Uterus (tissue), 3 donors: ENCODE measurements at regions not wholly inside any gene's neighbourhood (a gene's known extent, or its start where the extent isn't known, plus 50 kb on each side); places are given as distances from the start of the nearest gene placed in this dataset.

ENCODE experiments used
- DNase-seq, 2 donors: peaks; one replicate each; pipeline ENCODE4 v3.0.0-alpha.2; 2019 to 2020
- H3K27ac ChIP-seq, 2 donors: fragments of 200-600 bp; sonication (generic); 1 replicate in 1 of 2; 2 replicates in 1 of 2; pipeline ENCODE4 v1.5.1; 2016 to 2018
- H3K27me3 ChIP-seq, 2 donors: fragments of 200-600 bp; sonication (generic); one replicate each; pipeline ENCODE4 v1.5.1; 2018 to 2019; ENCODE audit warnings: control low read depth in 1 of 2
- H3K36me3 ChIP-seq, 2 donors: fragments of 200-600 bp; sonication (generic); one replicate each; pipeline ENCODE4 v1.5.1; 2019; ENCODE audit warnings: control low read depth in 1 of 2
- H3K4me1 ChIP-seq, 2 donors: fragments of 200-600 bp; sonication (generic); one replicate each; pipeline ENCODE4 v1.5.1; 2018 to 2019; ENCODE audit warnings: control low read depth in 1 of 2
- H3K4me3 ChIP-seq, 2 donors: fragments of 200-600 bp; sonication (generic); 1 replicate in 1 of 2; 2 replicates in 1 of 2; pipeline ENCODE4 v1.5.1; 2018 to 2019; ENCODE audit warnings: mild to moderate bottlenecking in 1 of 2
- H3K9me3 ChIP-seq, 2 donors: fragments of 200-600 bp; sonication (generic); one replicate each; pipeline ENCODE4 v1.5.1; 2019; ENCODE audit warnings: control low read depth in 1 of 2
- POLR2A ChIP-seq, 2 donors: fragments of 450-650 bp; IDR thresholded peaks; one replicate each; pipeline ENCODE4 v1.6.1; 2016; ENCODE audit warnings: antibody characterized with exemption in 2 of 2, mild to moderate bottlenecking in 1 of 2, moderate library complexity in 1 of 2
- intact Hi-C: fragments of 100-400 bp; cut with DNase I; formaldehyde crosslinking; loops from one replicate; pipeline ENCODE4 v1.15.1; 2023; ENCODE audit warnings: low total_unique reads
- TF ChIP-seq, protein P1 (sequence below), 4 experiments: fragments of 200-600 bp in 2 of 4; fragments of 450-650 bp in 2 of 4; sonication (generic) in 2 of 4; IDR thresholded peaks; one replicate each; pipeline ENCODE4 v1.5.1; 2016 to 2019; ENCODE audit warnings: antibody characterized with exemption in 4 of 4, mild to moderate bottlenecking in 2 of 4, moderate library complexity in 1 of 4
- donor health status: DM: yes; HTN: yes; CAD: no.

DNA sequence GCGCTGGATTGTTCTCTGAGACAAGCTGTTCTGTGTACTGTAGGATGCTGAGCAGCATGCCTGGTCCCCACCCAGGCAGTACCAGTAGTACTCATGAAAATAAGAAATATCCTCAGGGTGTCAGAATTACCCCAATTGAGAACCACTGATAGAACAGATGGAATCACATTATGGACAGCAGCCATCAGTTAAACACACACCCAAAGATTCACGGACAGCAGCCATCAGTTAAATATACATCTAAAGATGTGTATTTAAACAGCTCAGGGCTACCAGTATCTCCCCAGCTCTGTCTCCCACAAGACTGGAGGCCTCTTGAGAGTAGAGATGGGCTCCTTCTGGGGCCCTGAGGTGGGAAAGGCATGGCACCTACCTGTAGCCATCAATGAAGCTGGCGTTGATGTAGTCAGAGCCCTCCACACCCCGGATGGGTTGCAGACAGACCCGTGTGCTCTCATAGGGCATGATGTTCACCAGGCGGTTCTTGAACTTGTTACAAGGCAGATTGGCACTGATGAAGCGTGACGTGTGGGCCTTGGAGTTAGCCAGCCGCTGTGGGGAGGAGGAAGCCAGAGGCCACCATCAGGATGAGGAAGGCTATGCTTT is 129.3 kb downstream of the PTPRS start:
- H3K9me3 ChIP-seq, result no peaks in the 10 kb centered on the region
- DNase-seq, result no peak
- H3K27ac ChIP-seq, result no peak overlapping the region
- no peaks in the 10 kb centered on the region for H3K36me3 ChIP-seq
- intact Hi-C loops, result no loop called here
- no peaks in the 10 kb centered on the region for H3K4me1 ChIP-seq
- TF ChIP-seq POLR2A (IDR thresholded peaks at IDR 0.05), result no peak
- TF ChIP-seq, protein P1, sequence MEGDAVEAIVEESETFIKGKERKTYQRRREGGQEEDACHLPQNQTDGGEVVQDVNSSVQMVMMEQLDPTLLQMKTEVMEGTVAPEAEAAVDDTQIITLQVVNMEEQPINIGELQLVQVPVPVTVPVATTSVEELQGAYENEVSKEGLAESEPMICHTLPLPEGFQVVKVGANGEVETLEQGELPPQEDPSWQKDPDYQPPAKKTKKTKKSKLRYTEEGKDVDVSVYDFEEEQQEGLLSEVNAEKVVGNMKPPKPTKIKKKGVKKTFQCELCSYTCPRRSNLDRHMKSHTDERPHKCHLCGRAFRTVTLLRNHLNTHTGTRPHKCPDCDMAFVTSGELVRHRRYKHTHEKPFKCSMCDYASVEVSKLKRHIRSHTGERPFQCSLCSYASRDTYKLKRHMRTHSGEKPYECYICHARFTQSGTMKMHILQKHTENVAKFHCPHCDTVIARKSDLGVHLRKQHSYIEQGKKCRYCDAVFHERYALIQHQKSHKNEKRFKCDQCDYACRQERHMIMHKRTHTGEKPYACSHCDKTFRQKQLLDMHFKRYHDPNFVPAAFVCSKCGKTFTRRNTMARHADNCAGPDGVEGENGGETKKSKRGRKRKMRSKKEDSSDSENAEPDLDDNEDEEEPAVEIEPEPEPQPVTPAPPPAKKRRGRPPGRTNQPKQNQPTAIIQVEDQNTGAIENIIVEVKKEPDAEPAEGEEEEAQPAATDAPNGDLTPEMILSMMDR (IDR thresholded peaks at IDR 0.05), result no peak
- H3K4me3 ChIP-seq, result no peak overlapping the region
- H3K27me3 ChIP-seq, result no peaks in the 10 kb centered on the region

- Histone ChIP-seq H3K9me3 (no peaks in the 10 kb centered on the region), H3K27me3 (no peaks in the 10 kb centered on the region), H3K27ac (no peak overlapping the region), H3K4me1 (no peaks in the 10 kb centered on the region), H3K36me3 (no peaks in the 10 kb centered on the region), H3K4me3 (no peak overlapping the region)
- intact Hi-C loops, result no loop called here
- no peak for DNase-seq
- TF ChIP-seq, protein P1 (IDR thresholded peaks at IDR 0.05), result no peak
- TF ChIP-seq POLR2A (IDR thresholded peaks at IDR 0.05), result no peak
Observed at GRCh38 chr19:5210556-5210955, 130.1 kb downstream of the PTPRS start.

GRCh38 chr19:5207806-5208205 is 132.8 kb downstream of the PTPRS start:
- intact Hi-C loops, result no loop called here
- no peaks in the 10 kb centered on the region for H3K36me3 ChIP-seq
- no peaks in the 10 kb centered on the region for H3K4me1 ChIP-seq

DNA sequence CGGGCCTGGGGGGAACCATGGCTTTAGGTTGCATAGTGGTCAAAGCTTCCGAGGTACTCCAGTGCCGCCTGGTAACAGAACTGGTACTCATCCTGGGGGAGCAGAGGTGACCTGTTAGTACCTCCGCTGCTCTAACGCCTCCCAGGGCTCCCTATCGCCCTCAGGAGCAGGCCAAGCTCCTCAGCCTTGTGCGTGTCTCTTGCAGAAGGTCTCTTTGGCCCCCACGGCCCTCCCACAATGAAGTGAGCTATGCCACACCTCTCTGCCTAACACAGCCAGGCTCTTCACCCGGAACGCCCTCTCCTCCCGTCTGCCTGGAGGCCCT is 133.9 kb downstream of the PTPRS start:
- Histone ChIP-seq H3K27me3 (no peaks in the 10 kb centered on the region), H3K4me3 (no peak overlapping the region), H3K9me3 (peaks cover 0 to 6% of the 10 kb centered on the region in 2 donors), H3K27ac (no peak overlapping the region), H3K4me1 (no peaks in the 10 kb centered on the region), H3K36me3 (no peaks in the 10 kb centered on the region)
- TF ChIP-seq POLR2A (IDR thresholded peaks at IDR 0.05), result no peak
- TF ChIP-seq, protein P1 (IDR thresholded peaks at IDR 0.05), result no peak
- no peak for DNase-seq
- intact Hi-C loops, result no loop called here

More at GRCh38 chr19:5207806-5208205, 132.8 kb downstream of the PTPRS start:
- H3K27me3 ChIP-seq, result no peaks in the 10 kb centered on the region
- TF ChIP-seq, protein P1 (IDR thresholded peaks at IDR 0.05), result no peak
- no peak for TF ChIP-seq POLR2A (IDR thresholded peaks at IDR 0.05)
- H3K4me3 ChIP-seq, result no peak overlapping the region
- H3K27ac ChIP-seq, result no peak overlapping the region
- no peak for DNase-seq
- peaks cover 0 to 4% of the 10 kb centered on the region in 2 donors for H3K9me3 ChIP-seq

DNA sequence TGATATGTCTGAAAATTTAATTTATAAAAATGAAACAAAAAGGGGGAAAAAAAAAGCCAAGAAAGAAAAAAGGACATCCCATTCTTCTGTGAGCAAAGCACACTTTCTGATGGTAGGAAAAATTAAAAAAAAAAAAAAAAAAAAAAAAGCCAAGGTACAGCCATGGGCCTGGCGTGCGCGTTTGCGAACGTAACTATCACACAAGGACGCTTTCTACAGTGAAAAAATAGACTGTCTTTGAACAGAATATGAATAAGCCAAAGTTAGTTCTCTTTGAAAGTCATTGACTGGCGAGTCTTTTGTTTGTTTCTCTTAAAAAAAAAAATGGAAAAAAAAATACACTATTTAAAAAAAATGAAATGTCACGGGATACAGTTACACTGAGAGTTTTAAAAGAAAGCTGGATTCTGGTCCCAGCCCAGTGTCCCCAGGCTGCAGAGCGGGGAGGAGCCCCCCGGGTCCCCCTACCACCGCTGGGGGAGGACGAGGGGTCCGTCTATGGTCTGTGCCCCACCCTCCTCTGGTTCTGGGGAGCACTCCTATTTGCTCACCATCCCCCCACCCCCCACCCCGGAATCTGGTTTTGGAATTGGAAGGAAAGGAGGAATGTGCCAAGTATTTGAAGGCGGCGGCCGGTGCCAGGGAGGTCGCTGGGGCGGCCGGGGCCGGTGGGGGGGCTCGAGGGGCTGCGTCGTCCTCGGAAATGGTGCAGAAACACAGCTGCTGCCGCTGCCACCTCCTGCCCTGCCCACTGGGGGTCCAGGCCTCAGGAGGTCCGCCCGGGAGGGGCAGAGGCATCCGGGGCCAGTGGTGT is 134.5 kb downstream of the PTPRS start:
- Histone ChIP-seq H3K27ac (no peak overlapping the region), H3K27me3 (no peaks in the 10 kb centered on the region), H3K9me3 (peaks cover 0 to 6% of the 10 kb centered on the region in 2 donors), H3K36me3 (no peaks in the 10 kb centered on the region), H3K4me1 (no peaks in the 10 kb centered on the region), H3K4me3 (no peak overlapping the region)
- TF ChIP-seq POLR2A (IDR thresholded peaks at IDR 0.05), result no peak
- TF ChIP-seq, protein P1 (IDR thresholded peaks at IDR 0.05), result no peak
- intact Hi-C loops, result no loop called here
- DNase-seq, result no peak
